A549 (cell line): ENCODE measurements at regions not wholly inside any gene's neighbourhood (a gene's known extent, or its start where the extent isn't known, plus 50 kb on each side); places are given as distances from the start of the nearest gene placed in this dataset.

Experiments used
- CTCF ChIP-seq: fragments of >200 bp; sonication (Bioruptor Twin); formaldehyde crosslinking; IDR thresholded peaks from 3 replicates; pipeline ENCODE4 v1.5.1; 2016
- ELK1 ChIP-seq: fragments of 150-350 bp; IDR thresholded peaks from 2 replicates; pipeline ENCODE4 v1.6.1; 2014; ENCODE audit warnings: low read depth, mild to moderate bottlenecking, low read length
- FOSL2 ChIP-seq, 2 experiments: fragments of 450-650 bp in 1 of 2; fragments of >200 bp in 1 of 2; sonication (Bioruptor Twin) in 1 of 2; formaldehyde crosslinking; IDR thresholded peaks; 2 replicates each; pipeline versions ENCODE4 v1.5.0 to v1.6.1; 2016 to 2020; ENCODE audit warnings: mild to moderate bottlenecking in 1 of 2, moderate library complexity in 1 of 2
- GATA3 ChIP-seq: IDR thresholded peaks from 2 replicates; pipeline ENCODE4 v1.6.1; 2012; ENCODE audit warnings: borderline replicate concordance
- KDM1A ChIP-seq: fragments of 200-600 bp; sonication (generic); IDR thresholded peaks from 2 replicates; pipeline ENCODE4 v1.6.1; 2016; ENCODE audit warnings: low read depth, mild to moderate bottlenecking
- MAX ChIP-seq: IDR thresholded peaks from 2 replicates; pipeline ENCODE4 v1.6.1; 2012
- POLR2A ChIP-seq: IDR thresholded peaks from 2 replicates; pipeline ENCODE4 v1.6.1; 2012; ENCODE audit warnings: mild to moderate bottlenecking, low read length
- REST ChIP-seq: fragments of 200-600 bp; sonication (generic); IDR thresholded peaks from 2 replicates; pipeline ENCODE4 v1.6.1; 2016; ENCODE audit warnings: antibody characterized with exemption, mild to moderate bottlenecking, moderate library complexity
- SMC3 ChIP-seq: fragments of >200 bp; sonication (Bioruptor Twin); formaldehyde crosslinking; IDR thresholded peaks from 3 replicates; pipeline ENCODE4 v1.6.1; 2018; ENCODE audit warnings: inconsistent platforms

GRCh38 chr2:116716038-116716437 lies 1098.5 kb upstream of the DDX18 start:
- TF ChIP-seq POLR2A (no peak), CTCF (no peak), GATA3 (no peak), ELK1 (no peak), REST (no peak), FOSL2 (IDR thresholded peaks at IDR 0.05) (no peak), FOSL2 (CRISPR knock-in tag; IDR thresholded peaks at IDR 0.05) (no peak), SMC3 (no peak), MAX (no peak), KDM1A (no peak)
